ENCODE measurements at regions not wholly inside any gene's neighbourhood (a gene's known extent, or its start where the extent isn't known, plus 50 kb on each side); places are given as distances from the start of the nearest gene placed in this dataset.

GRCh38 chr13:99087098-99087953, 109.5 kb upstream of the DOCK9 start:
- intact Hi-C loops (cut with micrococcal nuclease), result no loop called here
- Histone ChIP-seq H3K27me3 (ENCODE audit: insufficient read depth, low read length) (no peaks in the 10 kb centered on the region), H3K4me2 (ENCODE audit: low read length) (peak overlapping the region; percentile 69), H3K36me3 (ENCODE audit: control insufficient read depth in 1 of 2, insufficient read depth in 2 of 2, low read length in 2 of 2) (no peaks in the 10 kb centered on the region), H3K9me2 (ENCODE audit: insufficient read depth) (no peaks in the 10 kb centered on the region), H3K9me3 (ENCODE audit: control insufficient read depth in 1 of 2, insufficient read depth in 1 of 2, low read depth in 1 of 2, low read length in 2 of 2) (no peaks in the 10 kb centered on the region), H4K20me1 (ENCODE audit: insufficient read depth) (no peaks in the 10 kb centered on the region), H3K79me2 (ENCODE audit: insufficient read depth, low read length) (peaks cover 34% of the 10 kb centered on the region), H3K27ac (ENCODE audit: low read depth, low read length) (peak overlapping the region; percentile 74), H3K4me3 (replicated peaks in 1 of 2; ENCODE audit: low read depth in 1 of 2, low read length in 2 of 2) (peak overlapping the region; percentile 56 to 62), H3K4me1 (ENCODE audit: control insufficient read depth in 1 of 2, insufficient read depth in 2 of 2, low read length in 2 of 2) (peaks cover 7 to 20% of the 10 kb centered on the region in 2 experiments; a peak in 3 of 4 replicates), H2AFZ (ENCODE audit: low read depth, low read length, poor library complexity, severe bottlenecking) (peak overlapping the region; percentile 78), H3K9ac (ENCODE audit: low read length) (peak overlapping the region; percentile 77)
- peak; percentile 64 for TF ChIP-seq ZFX (IDR thresholded peaks at IDR 0.05)
- no peak for TF ChIP-seq JUND (IDR thresholded peaks at IDR 0.05)
- no peak for TF ChIP-seq MAX (IDR thresholded peaks at IDR 0.05)
- no peak for TF ChIP-seq CBX3 (IDR thresholded peaks at IDR 0.05; ENCODE audit: low read depth)
- TF ChIP-seq YY1 (IDR thresholded peaks at IDR 0.05; ENCODE audit: extremely low read depth, insufficient replicate concordance, low read depth, low read length), result peak; percentile 2
- TF ChIP-seq POLR2A (IDR thresholded peaks at IDR 0.05; ENCODE audit: borderline replicate concordance, extremely low read depth, insufficient read depth, insufficient read length), result peak; percentile 12
- peak; percentile 77 for TF ChIP-seq POLR2AphosphoS5 (IDR thresholded peaks at IDR 0.05; ENCODE audit: low read depth, low read length)
- peak; percentile 71 for DNase-seq (ENCODE audit: low read depth, low spot score)
- peak; percentile 83 for ATAC-seq
- ChIA-PET POLR2A (interaction anchor here (1.0 kb wide), 1 partner anchor 9 kb away, joined by 3 read pairs; no protein-coding TSS in a partner anchor), CTCF (no interaction called here), RAD21 (ENCODE audit: low non-redundant PET in 1 of 2, low total read pairs in 2 of 2, uncharacterized antibody in 2 of 2, unreplicated experiment in 2 of 2) (no interaction called here)
- no TSS peak for BruUV-seq (replicated peaks)

GRCh38 chr13:99087954-99088491, 110.2 kb upstream of the DOCK9 start:
- DNase-seq (ENCODE audit: low read depth, low spot score), result no peak
- ChIA-PET RAD21 (ENCODE audit: low non-redundant PET in 1 of 2, low total read pairs in 2 of 2, uncharacterized antibody in 2 of 2, unreplicated experiment in 2 of 2) (no interaction called here), POLR2A (no interaction called here), CTCF (no interaction called here)
- Histone ChIP-seq H3K4me1 (ENCODE audit: control insufficient read depth in 1 of 2, insufficient read depth in 2 of 2, low read length in 2 of 2) (peaks cover 7 to 20% of the 10 kb centered on the region in 2 experiments; a peak in 3 of 4 replicates), H3K9me3 (ENCODE audit: control insufficient read depth in 1 of 2, insufficient read depth in 1 of 2, low read depth in 1 of 2, low read length in 2 of 2) (no peaks in the 10 kb centered on the region), H3K36me3 (ENCODE audit: control insufficient read depth in 1 of 2, insufficient read depth in 2 of 2, low read length in 2 of 2) (no peaks in the 10 kb centered on the region), H3K4me2 (ENCODE audit: low read length) (peak overlapping the region; percentile 69), H3K27ac (ENCODE audit: low read depth, low read length) (peak overlapping the region; percentile 45), H2AFZ (ENCODE audit: low read depth, low read length, poor library complexity, severe bottlenecking) (no peak overlapping the region), H3K79me2 (ENCODE audit: insufficient read depth, low read length) (peaks cover 29% of the 10 kb centered on the region), H4K20me1 (ENCODE audit: insufficient read depth) (no peaks in the 10 kb centered on the region), H3K9me2 (ENCODE audit: insufficient read depth) (no peaks in the 10 kb centered on the region), H3K4me3 (replicated peaks in 1 of 2; ENCODE audit: low read depth in 1 of 2, low read length in 2 of 2) (peak overlapping the region; percentile 56 to 62), H3K27me3 (ENCODE audit: insufficient read depth, low read length) (no peaks in the 10 kb centered on the region), H3K9ac (ENCODE audit: low read length) (peak overlapping the region; percentile 77)
- intact Hi-C loops (cut with micrococcal nuclease), result no loop called here
- ATAC-seq, result peak; percentile 41
- TF ChIP-seq ATF3 (IDR thresholded peaks at IDR 0.05) (no peak), FOSL1 (IDR thresholded peaks at IDR 0.05; ENCODE audit: low read depth) (no peak)
- BruUV-seq (replicated peaks), result TSS peak; percentile 91

Data from HCT116 (cell line).